NCI-H774 (cell line): ENCODE measurements at regions not wholly inside any gene's neighbourhood (a gene's known extent, or its start where the extent isn't known, plus 50 kb on each side); places are given as distances from the start of the nearest gene placed in this dataset.

Experiments used
- DNase-seq: peaks from one replicate; lab custom pipeline; 2025; lab: John Stamatoyannopoulos, UW

DNA sequence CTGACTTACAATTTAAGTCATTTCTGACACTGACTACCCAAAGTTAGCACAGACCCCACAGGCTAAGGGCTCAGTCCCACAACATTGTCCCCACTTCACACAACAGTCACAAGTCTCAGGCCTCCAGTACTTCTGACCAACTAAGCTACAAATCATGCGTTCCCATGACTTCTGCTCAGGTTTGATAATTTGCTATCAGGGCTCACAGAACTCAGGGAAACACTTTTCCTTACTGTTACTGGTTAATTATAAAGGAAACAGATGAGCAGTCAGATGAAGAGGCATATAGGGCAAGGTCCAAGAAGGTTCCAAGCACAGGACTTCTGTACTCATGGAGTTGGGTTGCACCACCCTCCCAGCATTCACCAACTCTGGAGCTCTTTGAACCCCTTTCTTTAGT lies 151.2 kb upstream of the TNR start:
- no peak for DNase-seq

DNA sequence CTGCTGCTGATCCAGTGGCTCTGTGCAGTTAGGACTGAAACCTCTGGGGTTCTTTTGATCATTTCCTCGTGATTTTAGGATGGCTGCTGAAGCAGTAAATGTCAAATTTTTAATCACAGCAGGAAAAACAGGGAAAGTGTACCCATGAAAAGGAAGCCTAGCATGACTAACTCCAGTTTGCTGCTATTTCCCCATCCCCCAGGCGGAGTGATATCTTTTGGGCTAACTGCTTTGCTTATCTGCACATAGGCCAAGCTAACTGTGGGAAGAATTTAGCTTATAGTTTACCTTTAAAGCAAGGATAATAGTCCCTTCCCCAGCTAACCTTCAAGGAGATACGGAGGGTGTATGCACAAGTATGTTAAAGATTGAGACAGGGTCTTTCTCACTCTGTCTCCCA lies 149.8 kb upstream of the TNR start:
- no peak for DNase-seq

DNA sequence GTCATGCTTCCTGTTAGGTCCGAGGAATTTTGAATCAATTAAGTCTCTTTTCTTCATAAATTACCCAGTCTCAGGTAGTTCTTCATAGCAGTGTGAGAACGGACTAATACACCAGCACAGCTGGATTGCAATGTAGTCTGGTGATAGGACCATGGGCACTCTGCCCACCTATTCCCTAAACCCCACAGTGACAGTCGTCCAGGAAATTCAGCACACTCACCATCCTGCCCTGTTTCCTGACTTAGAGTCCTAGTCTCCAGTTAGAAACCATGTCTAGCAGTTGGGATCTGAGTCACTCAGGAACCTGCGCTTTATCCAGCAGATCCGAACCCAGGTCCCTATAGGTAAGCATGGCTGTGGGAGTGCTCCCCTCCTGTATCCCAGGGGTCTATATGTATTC lies 149.3 kb upstream of the TNR start:
- no peak for DNase-seq

DNA sequence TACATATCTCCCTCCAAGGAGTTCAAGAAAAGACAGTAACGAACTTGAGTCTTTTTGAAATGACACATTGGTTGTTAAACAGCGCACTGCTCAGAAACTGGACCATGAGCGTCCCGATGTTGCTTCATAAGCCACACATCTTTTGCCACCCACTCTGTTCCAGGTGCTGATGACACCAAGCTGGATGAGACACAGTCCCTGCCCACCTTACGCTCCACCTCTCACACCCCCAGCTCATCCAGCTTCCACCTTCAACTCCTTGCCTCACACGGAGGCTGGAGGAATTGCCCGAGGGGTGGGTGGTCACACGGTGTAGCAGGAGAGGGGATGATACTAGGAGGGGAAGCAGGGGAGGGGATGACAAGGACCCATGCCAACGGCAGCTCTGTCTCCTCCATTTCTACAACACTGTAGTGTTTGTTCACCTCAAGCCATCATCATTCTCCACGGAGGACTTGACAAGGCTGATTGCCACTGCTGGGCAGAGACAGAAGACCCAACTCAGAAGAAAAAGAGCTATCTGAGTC lies 148.5 kb upstream of the TNR start:
- no peak for DNase-seq

DNA sequence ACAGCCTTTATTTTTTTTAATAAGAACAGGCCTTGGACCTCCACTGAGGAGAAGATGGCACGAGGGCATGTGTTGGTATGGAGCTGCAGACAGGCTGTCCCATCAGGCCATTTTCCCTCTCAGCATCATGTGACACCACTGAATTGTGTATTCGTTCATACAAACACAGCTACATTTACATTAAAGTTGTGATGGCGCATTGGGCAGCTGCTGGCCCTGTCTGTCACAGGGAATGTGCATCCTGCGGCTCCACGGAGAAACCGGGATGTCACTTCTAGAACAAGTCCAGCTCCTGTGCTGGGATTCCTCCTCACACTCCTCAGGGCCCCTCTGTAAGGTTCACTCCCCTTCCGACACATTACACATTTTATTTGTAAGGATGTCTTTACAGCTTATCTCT lies 147.6 kb upstream of the TNR start:
- no peak for DNase-seq

DNA sequence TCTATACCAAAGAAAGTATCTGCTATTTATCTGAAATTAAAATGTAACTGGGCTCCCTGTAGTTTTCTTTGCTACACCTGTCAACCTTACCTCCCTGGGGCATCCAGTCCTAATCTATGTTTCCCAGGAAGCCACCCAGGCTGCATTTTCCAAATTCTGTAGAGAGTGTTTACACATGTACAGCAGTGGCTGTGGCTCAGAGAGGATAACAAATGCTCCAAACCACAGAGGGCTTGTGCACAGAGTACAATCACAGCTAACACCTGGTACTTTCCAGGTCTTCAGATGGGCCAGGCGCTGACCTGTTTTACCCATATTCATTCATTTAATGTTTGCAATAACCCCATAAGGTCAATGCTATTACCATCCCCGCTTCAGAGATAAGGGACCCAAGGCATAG lies 146.5 kb upstream of the TNR start:
- DNase-seq: no peak

DNA sequence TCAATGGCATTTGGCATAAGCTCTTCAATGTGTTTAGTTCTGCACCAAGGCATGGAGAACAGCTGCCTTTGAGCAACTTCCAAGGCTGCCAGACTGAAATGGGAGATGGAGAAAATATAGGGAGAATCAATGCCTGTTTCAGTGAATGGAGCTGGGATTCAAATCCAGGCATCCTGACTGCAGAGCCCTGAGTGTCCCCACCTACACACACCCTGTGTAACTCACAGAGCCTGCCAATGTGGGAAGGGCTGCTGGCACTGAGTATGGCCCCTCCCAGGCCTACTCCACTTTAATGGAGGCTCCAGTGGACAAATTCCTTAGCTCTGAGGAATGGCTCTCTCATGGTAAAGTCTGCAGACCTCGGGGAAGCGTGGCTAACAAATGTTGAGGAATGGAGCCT lies 145.6 kb upstream of the TNR start:
- no peak for DNase-seq

DNA sequence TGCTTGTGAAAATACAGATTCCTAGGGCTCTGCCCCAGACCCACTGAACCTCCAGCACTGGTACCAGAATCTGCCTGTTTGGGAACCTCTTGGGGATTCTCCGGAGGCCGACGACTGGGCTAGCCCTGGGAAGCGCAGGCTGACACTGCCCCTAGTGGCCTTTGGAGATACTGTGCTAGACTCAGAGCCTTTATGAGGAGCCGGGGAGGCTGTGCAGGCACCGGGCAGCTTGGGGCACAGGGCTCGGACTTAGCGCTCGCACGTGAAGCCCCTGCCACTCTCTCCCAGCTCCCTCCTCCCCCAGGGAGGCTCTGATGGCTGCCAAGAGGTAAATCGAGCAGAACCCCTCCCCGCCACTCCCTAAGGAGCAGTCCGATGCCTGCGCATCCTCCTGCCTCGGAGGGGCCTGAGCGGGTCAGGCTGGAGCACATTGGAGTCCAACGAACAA lies 144.6 kb upstream of the TNR start:
- peak; percentile 38 for DNase-seq

DNA sequence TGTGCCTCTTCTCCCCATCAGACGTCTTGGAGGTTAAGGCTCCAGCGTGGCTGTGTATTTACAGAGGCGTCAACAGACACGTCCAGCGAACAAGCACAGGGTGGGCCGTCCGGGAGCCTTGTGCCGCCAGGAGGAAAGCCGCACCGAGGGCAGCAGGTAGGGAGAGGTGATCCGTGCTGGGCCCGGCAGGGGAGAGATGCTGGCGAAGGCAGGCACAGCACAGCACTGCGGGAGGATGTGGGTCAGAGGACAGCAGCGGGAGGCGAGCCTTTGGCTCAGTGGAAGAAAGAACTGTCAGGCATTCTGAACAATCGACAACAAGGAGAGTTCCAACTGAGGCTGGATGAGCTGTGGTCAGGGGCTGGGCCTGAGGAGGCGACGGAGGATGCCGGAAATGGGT lies 144.1 kb upstream of the TNR start:
- no peak for DNase-seq

DNA sequence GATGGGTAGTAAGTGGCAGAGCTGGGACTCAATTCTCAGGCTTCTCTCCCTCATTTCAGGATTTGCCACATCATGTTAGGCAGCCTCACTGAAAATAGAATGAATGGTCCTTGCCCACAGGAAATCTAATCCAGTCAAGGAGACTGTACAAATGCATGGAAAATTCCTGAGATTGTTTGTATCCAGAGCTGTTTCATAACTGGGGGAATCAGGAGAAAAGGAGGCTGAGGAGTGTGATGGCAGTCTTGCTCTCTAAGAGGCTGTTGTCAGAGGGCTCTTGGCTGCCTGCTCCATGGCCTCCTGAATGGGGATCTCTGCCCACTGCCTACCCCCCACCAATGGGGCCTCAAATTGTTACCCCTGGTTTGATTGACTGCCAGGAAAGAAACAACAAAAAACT lies 141.9 kb upstream of the TNR start:
- no peak for DNase-seq

DNA sequence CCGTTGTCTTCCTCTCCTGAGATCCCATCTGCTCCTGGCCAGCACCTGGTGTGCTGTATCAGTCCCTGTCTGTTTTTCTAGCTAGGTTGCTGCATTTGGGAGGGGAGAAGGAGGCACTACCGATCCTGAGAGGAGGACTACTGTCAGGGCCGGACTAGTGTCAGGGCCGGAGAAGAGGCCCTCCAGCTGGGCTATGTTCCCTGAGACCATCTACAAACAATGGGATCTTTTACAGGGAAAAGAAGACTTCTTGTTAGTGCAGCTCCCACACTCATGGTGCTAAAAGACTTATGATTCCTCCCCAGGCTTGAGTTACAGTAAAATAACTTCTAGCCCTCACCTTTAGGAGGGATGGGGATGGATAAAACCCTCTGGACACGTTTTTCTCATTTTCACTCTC lies 141.0 kb upstream of the TNR start:
- no peak for DNase-seq

DNA sequence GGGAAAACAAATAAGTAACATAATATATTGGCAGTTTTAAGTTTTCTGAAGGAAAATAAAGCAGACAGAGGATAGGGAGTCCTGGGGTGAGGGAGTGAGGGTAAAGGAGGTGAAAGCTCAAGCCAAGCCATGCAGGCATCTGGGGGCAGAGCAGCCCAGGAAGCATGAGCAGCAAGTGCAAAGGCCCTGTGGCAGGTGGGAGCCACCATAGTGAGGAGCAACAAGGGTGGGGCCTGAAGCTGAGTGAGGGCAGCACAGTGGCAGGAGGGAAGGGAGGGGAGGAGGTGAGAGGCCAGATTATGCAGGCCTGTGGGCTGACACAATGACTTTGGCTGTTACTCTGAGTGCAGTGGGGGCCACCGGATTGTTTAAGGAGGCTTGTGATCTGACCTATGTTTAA lies 138.8 kb upstream of the TNR start:
- DNase-seq: no peak

DNA sequence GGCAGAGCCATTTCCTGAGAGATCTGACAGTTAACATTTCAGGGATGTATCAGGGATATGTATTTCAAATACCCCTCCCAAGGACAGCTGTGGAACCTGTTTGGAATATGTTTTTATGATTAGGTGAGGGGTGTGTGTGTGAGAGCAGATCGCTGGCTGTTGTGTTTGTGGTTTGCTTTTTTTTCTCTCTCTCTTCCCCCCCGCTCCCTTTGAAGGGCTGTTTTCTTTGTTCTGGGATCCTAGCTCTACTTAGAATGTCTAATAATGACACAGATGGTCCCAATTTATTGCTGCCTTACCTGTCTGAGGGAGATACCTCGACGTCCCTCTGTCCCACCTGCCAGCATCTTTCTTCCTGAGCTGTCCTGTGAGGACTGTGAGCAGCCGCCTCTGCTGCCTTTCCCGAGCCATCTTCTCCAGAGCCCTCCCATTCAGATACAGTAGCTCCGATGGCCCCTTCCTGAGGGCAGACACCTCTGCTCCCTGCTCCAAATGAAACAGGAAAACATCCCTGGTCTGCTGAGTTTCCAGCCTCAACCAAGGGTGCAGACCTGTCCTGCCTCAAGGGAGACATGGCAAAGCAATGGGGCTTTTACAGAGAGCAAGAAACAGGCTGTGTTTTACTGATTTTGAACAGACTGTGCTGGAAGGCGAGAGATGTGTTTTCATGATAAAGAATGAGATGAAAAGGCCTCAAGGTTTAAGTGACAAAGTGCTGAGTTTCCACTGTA lies 138.0 kb upstream of the TNR start:
- no peak for DNase-seq

DNA sequence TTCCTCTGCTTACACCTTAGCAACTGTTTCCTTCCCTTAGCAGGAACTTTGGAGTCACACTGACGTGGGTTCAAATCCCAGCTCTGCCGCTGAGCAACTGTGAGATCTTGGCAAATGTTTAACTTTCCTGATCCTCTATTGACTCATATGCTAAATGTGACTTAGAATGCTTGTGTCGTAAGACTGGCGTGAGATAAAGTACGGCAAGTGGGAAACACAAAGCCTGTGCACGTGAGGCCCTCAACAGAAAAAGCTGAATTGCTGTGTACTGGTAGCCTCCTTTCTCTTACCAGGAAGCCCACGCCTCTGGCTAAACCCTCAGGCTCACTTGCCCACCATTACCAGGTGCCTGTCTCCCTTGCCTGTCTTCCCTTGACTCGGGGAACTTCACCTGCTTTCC lies 135.4 kb upstream of the TNR start:
- DNase-seq: no peak

DNA sequence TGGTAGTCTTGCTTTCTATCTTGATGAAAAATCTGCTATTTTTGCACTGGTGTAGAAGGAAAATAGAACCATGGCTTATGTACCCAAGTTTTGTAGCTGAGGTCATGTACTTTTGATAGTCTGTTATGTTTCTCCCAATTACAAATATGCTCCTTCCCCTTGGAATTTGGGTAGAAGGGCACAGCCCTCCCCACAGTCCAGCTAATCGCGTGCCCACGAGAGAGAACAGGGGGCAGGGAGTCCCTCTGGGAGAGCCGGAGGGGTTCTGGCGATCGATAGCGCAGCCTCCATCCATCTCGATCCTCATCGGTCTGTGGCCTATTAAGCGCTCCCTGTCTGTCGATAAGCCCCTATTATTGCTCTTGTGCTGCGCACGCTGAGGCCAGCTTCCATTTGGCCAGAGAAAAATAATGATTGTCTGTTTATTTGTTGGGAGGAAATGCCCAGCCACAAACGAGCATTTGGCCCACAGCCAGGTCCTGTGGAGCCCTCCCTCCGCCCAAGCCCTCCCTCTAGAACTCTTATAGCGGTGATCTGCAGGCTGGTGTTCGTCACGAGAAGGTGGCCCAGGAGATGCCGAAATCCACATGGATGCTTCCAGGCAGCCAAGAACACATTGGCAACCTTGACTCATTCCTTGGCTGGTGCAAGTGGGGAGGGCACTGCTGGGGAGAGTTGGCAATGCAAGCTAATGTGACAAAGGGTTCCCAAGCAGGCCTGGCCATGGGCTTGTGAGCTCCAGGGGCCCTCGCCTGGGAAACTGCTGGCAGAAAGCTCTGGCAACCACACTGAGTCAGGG lies 134.7 kb upstream of the TNR start:
- DNase-seq: no peak

DNA sequence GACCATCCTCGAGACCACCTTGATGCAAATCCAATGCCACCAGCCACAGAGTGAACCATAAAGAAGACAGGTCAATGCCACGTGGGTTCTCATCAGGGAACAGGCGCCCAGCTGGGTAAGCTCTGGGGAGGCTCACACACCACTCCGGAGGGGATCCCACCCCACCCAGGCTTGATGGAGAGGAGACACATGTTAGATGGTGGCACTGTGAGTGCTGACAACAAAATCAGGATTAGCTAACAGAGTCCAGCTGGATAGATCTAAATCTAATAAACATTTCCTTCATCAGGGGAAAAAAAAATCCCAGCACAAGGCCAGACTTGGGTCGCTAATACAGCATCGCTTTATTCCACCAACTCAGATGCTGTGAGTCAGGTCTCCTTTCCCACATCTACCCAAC lies 132.2 kb upstream of the TNR start:
- no peak for DNase-seq

DNA sequence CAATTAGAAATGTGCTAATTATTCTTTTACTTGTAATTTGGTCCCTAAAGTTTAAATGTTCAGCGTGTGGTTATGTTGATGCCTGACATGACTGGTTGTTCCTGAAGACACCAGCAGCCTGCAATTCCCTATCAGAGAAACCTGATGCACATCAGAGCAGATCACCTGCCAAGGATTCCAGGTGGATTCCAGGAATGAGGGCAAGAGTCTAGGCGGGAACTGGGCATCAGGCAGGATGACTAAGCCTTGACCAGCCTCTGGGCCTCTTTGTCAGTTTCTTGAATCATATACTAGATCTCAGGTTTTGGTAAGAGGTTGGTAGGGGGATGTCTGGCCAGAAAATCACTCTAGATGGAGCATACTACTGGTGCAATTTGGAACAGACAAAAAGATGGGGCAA lies 130.7 kb upstream of the TNR start:
- no peak for DNase-seq

DNA sequence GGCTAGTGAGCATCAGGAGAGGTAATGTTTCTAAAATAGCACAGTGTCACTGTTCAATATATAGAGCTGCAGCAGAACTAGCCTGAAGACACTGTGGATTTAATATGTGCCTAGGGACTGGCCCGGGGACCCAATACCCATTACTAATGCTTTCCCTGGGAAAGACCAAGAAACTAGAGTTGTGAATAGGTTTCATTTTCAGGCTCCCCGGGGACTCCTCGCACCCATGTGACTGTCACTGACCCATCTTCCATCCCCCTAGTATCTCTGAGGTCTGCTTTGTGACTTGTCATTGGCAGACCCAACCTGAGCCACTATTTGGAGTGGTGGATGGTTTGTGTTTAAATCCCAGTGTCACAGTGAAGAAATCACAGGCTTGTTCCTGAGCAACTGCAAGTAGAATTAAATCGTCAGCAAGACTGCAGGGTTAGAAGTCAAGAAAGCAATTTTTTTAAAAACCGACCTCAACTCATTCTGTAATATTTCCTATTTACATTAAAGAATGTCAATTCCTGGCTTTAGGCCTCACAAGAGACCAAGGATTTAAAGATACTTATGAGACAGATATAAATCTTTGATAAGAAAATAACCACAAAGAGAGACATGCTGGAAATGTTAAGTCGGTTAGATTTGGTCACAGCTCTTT lies 130.0 kb upstream of the TNR start:
- no peak for DNase-seq

DNA sequence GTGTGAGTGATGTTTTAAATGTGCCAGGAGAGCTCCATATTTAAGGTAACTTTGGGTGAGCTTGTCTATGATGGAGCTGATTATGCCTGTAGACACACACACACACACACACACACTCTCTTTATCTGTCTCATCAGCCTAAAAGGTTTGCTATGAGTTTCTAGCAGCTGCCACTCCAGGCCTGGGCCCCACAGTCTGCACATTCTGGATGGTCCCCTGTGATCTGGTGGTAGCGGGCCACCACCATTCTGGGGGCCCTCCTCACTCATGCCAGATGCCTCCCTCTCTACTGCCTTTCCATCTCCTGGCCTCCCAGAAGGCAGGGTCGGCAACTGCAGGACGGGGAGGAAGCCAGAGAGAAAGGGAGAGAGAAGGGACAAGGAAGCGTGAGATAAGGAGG lies 129.2 kb upstream of the TNR start:
- no peak for DNase-seq

DNA sequence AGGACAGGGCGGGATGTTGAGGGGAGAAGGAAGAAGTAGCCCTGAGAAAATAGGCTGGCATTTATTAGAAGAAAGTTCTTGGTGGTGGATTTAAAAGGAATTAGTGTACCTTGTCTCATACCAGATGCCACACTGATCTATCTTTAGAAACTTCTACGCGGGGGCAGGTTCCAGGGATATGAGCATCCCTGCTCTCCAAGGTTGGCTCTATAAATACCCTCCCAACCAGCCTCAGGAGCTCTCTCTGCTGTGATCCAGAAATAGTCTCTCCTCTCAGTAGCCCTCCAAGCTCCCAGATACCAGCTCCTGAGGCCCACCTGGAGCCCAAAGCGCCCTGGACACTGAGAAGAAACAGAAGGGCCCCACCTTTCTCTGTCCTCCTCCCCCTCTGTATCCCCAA lies 128.3 kb upstream of the TNR start:
- DNase-seq: no peak

DNA sequence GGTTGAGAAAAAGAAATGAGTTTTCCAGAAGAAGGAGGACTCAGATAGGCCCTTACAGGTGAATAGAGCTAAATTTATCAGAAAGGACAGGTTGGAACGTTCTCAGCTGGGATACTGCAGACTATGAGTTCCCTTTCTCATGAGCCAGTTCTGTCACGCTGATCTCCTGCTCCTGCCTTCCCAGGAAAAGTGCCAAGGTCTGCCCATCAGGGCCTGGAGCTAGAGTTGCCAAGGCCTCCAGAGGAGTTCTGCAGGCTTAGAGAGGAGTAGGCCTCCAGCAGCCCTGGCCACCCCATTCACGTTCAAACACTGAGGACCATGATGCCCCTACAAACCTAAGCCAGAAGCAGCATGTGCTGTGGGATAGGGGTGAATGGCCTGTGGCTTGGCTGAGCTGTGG lies 126.8 kb upstream of the TNR start:
- DNase-seq: no peak

DNA sequence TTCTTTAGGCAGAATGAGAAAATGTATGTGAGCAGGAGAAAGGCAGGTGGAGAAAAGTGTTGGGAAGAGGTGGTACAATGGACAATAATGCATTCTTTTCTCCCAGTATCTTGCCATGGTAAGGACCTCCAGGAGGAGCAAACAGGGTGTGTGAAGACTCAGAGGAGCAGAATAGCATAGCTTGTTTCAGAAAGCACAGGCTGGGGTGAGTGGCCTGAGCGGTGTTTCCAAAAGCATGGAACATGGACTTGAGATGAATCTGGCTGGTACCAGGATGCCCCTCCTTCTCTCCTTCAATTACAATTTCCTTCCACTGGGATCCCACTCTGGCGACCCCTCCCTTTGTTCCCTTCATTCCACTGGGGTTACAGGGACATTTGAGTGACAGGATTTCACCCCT lies 123.4 kb upstream of the TNR start:
- no peak for DNase-seq
